ENCODE measurements at regions not wholly inside any gene's neighbourhood (a gene's known extent, or its start where the extent isn't known, plus 50 kb on each side); places are given as distances from the start of the nearest gene placed in this dataset.

DNA sequence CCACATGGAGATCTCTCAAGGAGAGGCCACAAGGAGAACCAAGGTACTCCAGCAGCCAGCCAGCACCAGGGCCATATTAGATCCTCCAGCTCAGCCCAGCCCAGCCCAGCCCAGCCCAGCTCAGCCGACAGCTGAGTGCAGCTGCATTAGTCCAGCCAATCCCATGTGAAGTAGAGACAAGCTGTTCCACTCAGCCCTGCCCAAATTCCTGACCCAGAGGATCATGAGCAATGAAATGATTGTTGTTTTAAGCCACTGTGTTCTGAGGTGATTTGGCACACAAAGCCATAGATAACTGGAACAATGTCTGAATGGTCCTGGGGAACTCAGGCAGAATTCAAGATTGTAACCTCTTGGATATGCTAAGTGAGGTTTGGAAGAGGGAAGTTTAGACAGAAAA, 59.5 kb upstream of the BMP2 start:
- Histone ChIP-seq H3K4ac (ENCODE audit: low read length) (no peak overlapping the region), H3K4me2 (ENCODE audit: insufficient read depth, low read length, poor library complexity, severe bottlenecking) (no peak overlapping the region), H2AK5ac (ENCODE audit: low read depth, low read length) (no peak overlapping the region), H2BK12ac (ENCODE audit: low read length) (no peak overlapping the region), H3K4me1 (ENCODE audit: control insufficient read depth in 2 of 2, insufficient read depth in 1 of 2, low read depth in 1 of 2, low read length in 2 of 2) (peaks cover 0 to 6% of the 10 kb centered on the region in 2 donors), H4K8ac (ENCODE audit: low read depth, low read length) (no peak overlapping the region), H3K27me3 (ENCODE audit: control insufficient read depth in 3 of 3, insufficient read depth in 3 of 3, low read depth in 1 of 3, low read length in 3 of 3) (no peaks in the 10 kb centered on the region), H3K79me1 (ENCODE audit: low read depth, low read length) (no peaks in the 10 kb centered on the region), H2BK15ac (ENCODE audit: low read length) (no peak overlapping the region), H3K36me3 (replicated peaks in 1 of 2; ENCODE audit: control insufficient read depth in 2 of 2, insufficient read depth in 2 of 2, low read length in 2 of 2) (no peaks in the 10 kb centered on the region), H3K9me3 (replicated peaks in 1 of 2; ENCODE audit: control insufficient read depth in 2 of 2, insufficient read depth in 1 of 2, low read depth in 1 of 2, low read length in 2 of 2) (no peaks in the 10 kb centered on the region), H3K14ac (ENCODE audit: low read length) (no peak overlapping the region), H4K91ac (ENCODE audit: low read depth, low read length, poor library complexity) (no peak overlapping the region), H3K4me3 (ENCODE audit: low read length in 2 of 2) (no peak overlapping the region), H3K9ac (ENCODE audit: low read depth, low read length, poor library complexity) (no peak overlapping the region), H3K18ac (ENCODE audit: low read length) (no peak overlapping the region), H2AFZ (ENCODE audit: low read length) (no peak overlapping the region), H2BK5ac (ENCODE audit: low read length) (no peak overlapping the region), H3K27ac (replicated peaks; ENCODE audit: low read length) (no peak overlapping the region), H2BK120ac (ENCODE audit: low read depth, low read length) (no peak overlapping the region), H3K23ac (ENCODE audit: low read depth, low read length, poor library complexity) (no peak overlapping the region)
- DNase-seq (ENCODE audit: low spot score): no peak
- no CpG with 5 or more reads among the region's 1 CpG for WGBS, 2 donors (ENCODE audit: extremely low coverage in 2 of 2, insufficient read length in 2 of 2, insufficient replicate concordance in 1 of 2)

DNA sequence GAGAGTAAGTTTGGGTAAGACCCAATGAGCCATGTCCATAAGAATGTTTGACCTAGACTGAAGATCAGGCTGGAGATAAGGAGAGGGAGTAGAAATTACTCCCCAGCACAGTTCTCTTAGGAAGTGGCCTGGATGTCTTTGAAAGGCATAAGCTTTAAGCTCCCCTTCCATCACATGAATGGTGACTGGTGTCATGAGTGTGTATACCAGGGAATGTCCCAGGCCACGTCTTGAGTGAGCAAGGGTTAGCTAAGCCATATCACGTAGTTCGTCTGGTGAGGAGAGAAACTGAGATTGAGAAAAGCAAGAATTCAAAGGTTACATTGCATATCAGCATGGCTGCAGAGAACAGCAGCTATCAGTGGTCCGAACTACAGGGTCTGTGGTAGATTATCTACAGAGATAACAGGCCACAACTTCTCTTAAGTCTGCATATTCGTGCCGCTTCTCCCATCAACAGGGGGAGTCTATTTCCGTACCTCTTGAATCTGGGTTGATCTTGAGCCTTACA, 60.1 kb upstream of the BMP2 start:
- WGBS, 2 donors (ENCODE audit: extremely low coverage in 2 of 2, insufficient read length in 2 of 2, insufficient replicate concordance in 1 of 2): no CpG with 5 or more reads among the region's 7 CpGs
- H3K14ac ChIP-seq (ENCODE audit: low read length): no peak overlapping the region
- H3K27ac ChIP-seq (replicated peaks; ENCODE audit: low read length): no peak overlapping the region
- H3K4ac ChIP-seq (ENCODE audit: low read length): no peak overlapping the region
- no peak overlapping the region for H2BK5ac ChIP-seq (ENCODE audit: low read length)
- H2BK15ac ChIP-seq (ENCODE audit: low read length): no peak overlapping the region
- no peak overlapping the region for H3K18ac ChIP-seq (ENCODE audit: low read length)
- no peak overlapping the region for H3K9ac ChIP-seq (ENCODE audit: low read depth, low read length, poor library complexity)
- H3K9me3 ChIP-seq (replicated peaks in 1 of 2; ENCODE audit: control insufficient read depth in 2 of 2, insufficient read depth in 1 of 2, low read depth in 1 of 2, low read length in 2 of 2): no peaks in the 10 kb centered on the region
- no peak overlapping the region for H3K23ac ChIP-seq (ENCODE audit: low read depth, low read length, poor library complexity)
- no peaks in the 10 kb centered on the region for H3K79me1 ChIP-seq (ENCODE audit: low read depth, low read length)
- H4K8ac ChIP-seq (ENCODE audit: low read depth, low read length): no peak overlapping the region
- H2AFZ ChIP-seq (ENCODE audit: low read length): no peak overlapping the region
- no peak overlapping the region for H3K4me2 ChIP-seq (ENCODE audit: insufficient read depth, low read length, poor library complexity, severe bottlenecking)
- no peak overlapping the region for H2BK12ac ChIP-seq (ENCODE audit: low read length)
- no peak overlapping the region for H2AK5ac ChIP-seq (ENCODE audit: low read depth, low read length)
- no peaks in the 10 kb centered on the region for H3K27me3 ChIP-seq (ENCODE audit: control insufficient read depth in 3 of 3, insufficient read depth in 3 of 3, low read depth in 1 of 3, low read length in 3 of 3)
- DNase-seq (ENCODE audit: low spot score): no peak
- no peaks in the 10 kb centered on the region for H3K36me3 ChIP-seq (replicated peaks in 1 of 2; ENCODE audit: control insufficient read depth in 2 of 2, insufficient read depth in 2 of 2, low read length in 2 of 2)
- no peak overlapping the region for H4K91ac ChIP-seq (ENCODE audit: low read depth, low read length, poor library complexity)
- peaks cover 0 to 6% of the 10 kb centered on the region in 2 donors for H3K4me1 ChIP-seq (ENCODE audit: control insufficient read depth in 2 of 2, insufficient read depth in 1 of 2, low read depth in 1 of 2, low read length in 2 of 2)
- no peak overlapping the region for H2BK120ac ChIP-seq (ENCODE audit: low read depth, low read length)
- H3K4me3 ChIP-seq (ENCODE audit: low read length in 2 of 2): no peak overlapping the region

DNA sequence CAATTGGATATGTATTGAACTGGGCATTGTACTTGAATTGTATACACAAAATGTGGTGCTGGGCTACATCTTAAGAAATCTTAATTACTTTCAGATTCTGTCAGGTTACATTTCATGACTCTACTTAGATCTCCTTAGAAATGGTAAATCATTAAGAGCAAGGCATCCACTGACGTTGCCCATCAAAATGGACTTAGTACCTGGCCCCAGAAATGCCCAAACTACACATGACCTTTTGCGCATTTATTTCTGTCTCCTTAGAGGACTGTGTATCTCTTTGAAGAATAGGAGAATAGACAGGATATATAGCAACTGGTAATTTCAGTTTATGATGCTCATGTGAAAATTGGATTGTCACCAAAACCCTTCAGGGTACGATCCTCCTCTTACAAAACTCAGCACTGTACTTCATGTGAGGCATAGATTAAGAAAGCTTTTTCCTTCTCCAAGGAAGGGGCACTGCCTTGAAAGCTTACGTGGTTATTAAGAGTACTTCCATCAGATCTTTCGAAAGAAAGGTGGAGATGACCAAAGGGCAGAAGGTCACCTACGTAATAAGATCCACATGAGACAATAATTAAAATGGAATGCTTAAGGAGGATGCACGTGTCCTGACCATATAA, 61.4 kb upstream of the BMP2 start:
- Histone ChIP-seq H2AFZ (ENCODE audit: low read length) (no peak overlapping the region), H3K4me1 (ENCODE audit: control insufficient read depth in 2 of 2, insufficient read depth in 1 of 2, low read depth in 1 of 2, low read length in 2 of 2) (peaks cover 0 to 6% of the 10 kb centered on the region in 2 donors), H4K91ac (ENCODE audit: low read depth, low read length, poor library complexity) (no peak overlapping the region), H3K27me3 (ENCODE audit: control insufficient read depth in 3 of 3, insufficient read depth in 3 of 3, low read depth in 1 of 3, low read length in 3 of 3) (no peaks in the 10 kb centered on the region), H2AK5ac (ENCODE audit: low read depth, low read length) (no peak overlapping the region), H3K4me2 (ENCODE audit: insufficient read depth, low read length, poor library complexity, severe bottlenecking) (no peak overlapping the region), H2BK5ac (ENCODE audit: low read length) (no peak overlapping the region), H3K27ac (replicated peaks; ENCODE audit: low read length) (no peak overlapping the region), H3K4ac (ENCODE audit: low read length) (no peak overlapping the region), H3K4me3 (ENCODE audit: low read length in 2 of 2) (no peak overlapping the region), H3K36me3 (replicated peaks in 1 of 2; ENCODE audit: control insufficient read depth in 2 of 2, insufficient read depth in 2 of 2, low read length in 2 of 2) (no peaks in the 10 kb centered on the region), H3K9me3 (replicated peaks in 1 of 2; ENCODE audit: control insufficient read depth in 2 of 2, insufficient read depth in 1 of 2, low read depth in 1 of 2, low read length in 2 of 2) (no peaks in the 10 kb centered on the region), H3K79me1 (ENCODE audit: low read depth, low read length) (no peaks in the 10 kb centered on the region), H3K14ac (ENCODE audit: low read length) (no peak overlapping the region), H3K18ac (ENCODE audit: low read length) (no peak overlapping the region), H4K8ac (ENCODE audit: low read depth, low read length) (no peak overlapping the region), H2BK120ac (ENCODE audit: low read depth, low read length) (no peak overlapping the region), H3K23ac (ENCODE audit: low read depth, low read length, poor library complexity) (no peak overlapping the region), H2BK12ac (ENCODE audit: low read length) (no peak overlapping the region), H3K9ac (ENCODE audit: low read depth, low read length, poor library complexity) (no peak overlapping the region), H2BK15ac (ENCODE audit: low read length) (no peak overlapping the region)
- no CpG with 5 or more reads among the region's 7 CpGs for WGBS, 2 donors (ENCODE audit: extremely low coverage in 2 of 2, insufficient read length in 2 of 2, insufficient replicate concordance in 1 of 2)
- DNase-seq (ENCODE audit: low spot score): no peak

DNA sequence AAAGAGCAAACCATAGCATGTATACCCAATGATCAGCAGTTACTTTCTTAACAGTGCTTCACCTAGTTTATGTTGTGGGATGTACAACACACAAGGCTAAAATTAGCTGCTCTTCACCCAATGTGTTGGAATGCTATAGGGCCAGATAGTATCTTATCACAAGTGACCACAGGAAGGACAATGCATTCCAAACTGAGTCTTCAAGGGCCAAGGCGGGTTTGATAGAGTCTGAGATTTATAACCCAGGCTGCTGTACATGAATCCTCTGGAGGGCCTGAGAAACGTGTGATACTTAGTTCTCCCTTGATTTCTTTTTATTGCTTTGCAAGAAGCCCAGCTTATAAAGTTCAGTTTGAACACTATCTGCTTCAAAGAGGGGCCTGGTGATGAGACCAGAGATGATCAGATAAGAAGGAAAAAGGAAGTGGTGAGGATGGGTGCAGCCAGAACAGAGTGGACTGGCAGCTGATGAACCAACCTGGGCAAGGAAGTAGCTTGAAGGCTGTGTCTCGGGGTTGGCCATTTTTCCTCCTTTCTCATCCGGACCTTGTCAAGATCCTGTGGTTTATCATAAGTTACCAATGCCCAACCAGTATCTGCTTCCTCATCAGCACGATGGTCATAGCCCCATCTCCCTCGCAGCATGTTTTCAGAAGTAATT, 62.2 kb upstream of the BMP2 start:
- H2BK120ac ChIP-seq (ENCODE audit: low read depth, low read length): no peak overlapping the region
- WGBS, 2 donors (ENCODE audit: extremely low coverage in 2 of 2, insufficient read length in 2 of 2, insufficient replicate concordance in 1 of 2): no CpG with 5 or more reads among the region's 6 CpGs
- H3K4me3 ChIP-seq (ENCODE audit: low read length in 2 of 2): no peak overlapping the region
- no peak overlapping the region for H2AFZ ChIP-seq (ENCODE audit: low read length)
- no peak overlapping the region for H4K8ac ChIP-seq (ENCODE audit: low read depth, low read length)
- H2BK12ac ChIP-seq (ENCODE audit: low read length): no peak overlapping the region
- H2BK5ac ChIP-seq (ENCODE audit: low read length): no peak overlapping the region
- no peak overlapping the region for H3K14ac ChIP-seq (ENCODE audit: low read length)
- H4K91ac ChIP-seq (ENCODE audit: low read depth, low read length, poor library complexity): no peak overlapping the region
- H2AK5ac ChIP-seq (ENCODE audit: low read depth, low read length): no peak overlapping the region
- no peaks in the 10 kb centered on the region for H3K36me3 ChIP-seq (replicated peaks in 1 of 2; ENCODE audit: control insufficient read depth in 2 of 2, insufficient read depth in 2 of 2, low read length in 2 of 2)
- H3K18ac ChIP-seq (ENCODE audit: low read length): no peak overlapping the region
- H3K9me3 ChIP-seq (replicated peaks in 1 of 2; ENCODE audit: control insufficient read depth in 2 of 2, insufficient read depth in 1 of 2, low read depth in 1 of 2, low read length in 2 of 2): no peaks in the 10 kb centered on the region
- peaks cover 0 to 6% of the 10 kb centered on the region in 2 donors for H3K4me1 ChIP-seq (ENCODE audit: control insufficient read depth in 2 of 2, insufficient read depth in 1 of 2, low read depth in 1 of 2, low read length in 2 of 2)
- no peak overlapping the region for H3K23ac ChIP-seq (ENCODE audit: low read depth, low read length, poor library complexity)
- no peak overlapping the region for H3K9ac ChIP-seq (ENCODE audit: low read depth, low read length, poor library complexity)
- no peak overlapping the region for H3K4me2 ChIP-seq (ENCODE audit: insufficient read depth, low read length, poor library complexity, severe bottlenecking)
- no peaks in the 10 kb centered on the region for H3K79me1 ChIP-seq (ENCODE audit: low read depth, low read length)
- no peak for DNase-seq (ENCODE audit: low spot score)
- H3K4ac ChIP-seq (ENCODE audit: low read length): no peak overlapping the region
- no peak overlapping the region for H2BK15ac ChIP-seq (ENCODE audit: low read length)
- H3K27me3 ChIP-seq (ENCODE audit: control insufficient read depth in 3 of 3, insufficient read depth in 3 of 3, low read depth in 1 of 3, low read length in 3 of 3): no peaks in the 10 kb centered on the region
- no peak overlapping the region for H3K27ac ChIP-seq (replicated peaks; ENCODE audit: low read length)
